B cell (primary cell): ENCODE measurements at regions not wholly inside any gene's neighbourhood (a gene's known extent, or its start where the extent isn't known, plus 50 kb on each side); places are given as distances from the start of the nearest gene placed in this dataset.

Experiments
- CTCF ChIP-seq: fragments of 200-600 bp; IDR thresholded peaks from one replicate; pipeline ENCODE4 v1.8.0; 2022; ENCODE audit warnings: antibody characterized with exemption, mild to moderate bottlenecking
- EZH2 ChIP-seq: IDR thresholded peaks from 2 replicates; pipeline ENCODE4 v1.6.1; 2012; ENCODE audit warnings: borderline replicate concordance, low read depth, mild to moderate bottlenecking, moderate library complexity, low read length; ENCODE audit not compliant: insufficient read depth, poor library complexity, severe bottlenecking

GRCh38 chr9:117643288-117643654 is 60.9 kb upstream of the TLR4 start:
- TF ChIP-seq CTCF (no peak), EZH2 (no peak)
